B cell (primary cell): ENCODE measurements at regions not wholly inside any gene's neighbourhood (a gene's known extent, or its start where the extent isn't known, plus 50 kb on each side); places are given as distances from the start of the nearest gene placed in this dataset.

Experiments
- EZH2 ChIP-seq: IDR thresholded peaks from 2 replicates; pipeline ENCODE4 v1.6.1; 2012; ENCODE audit warnings: borderline replicate concordance, low read depth, mild to moderate bottlenecking, moderate library complexity, low read length; ENCODE audit not compliant: insufficient read depth, poor library complexity, severe bottlenecking
- TF ChIP-seq, protein P1 (sequence below): fragments of 200-600 bp; IDR thresholded peaks from one replicate; pipeline ENCODE4 v1.8.0; 2022; ENCODE audit warnings: antibody characterized with exemption, mild to moderate bottlenecking

DNA sequence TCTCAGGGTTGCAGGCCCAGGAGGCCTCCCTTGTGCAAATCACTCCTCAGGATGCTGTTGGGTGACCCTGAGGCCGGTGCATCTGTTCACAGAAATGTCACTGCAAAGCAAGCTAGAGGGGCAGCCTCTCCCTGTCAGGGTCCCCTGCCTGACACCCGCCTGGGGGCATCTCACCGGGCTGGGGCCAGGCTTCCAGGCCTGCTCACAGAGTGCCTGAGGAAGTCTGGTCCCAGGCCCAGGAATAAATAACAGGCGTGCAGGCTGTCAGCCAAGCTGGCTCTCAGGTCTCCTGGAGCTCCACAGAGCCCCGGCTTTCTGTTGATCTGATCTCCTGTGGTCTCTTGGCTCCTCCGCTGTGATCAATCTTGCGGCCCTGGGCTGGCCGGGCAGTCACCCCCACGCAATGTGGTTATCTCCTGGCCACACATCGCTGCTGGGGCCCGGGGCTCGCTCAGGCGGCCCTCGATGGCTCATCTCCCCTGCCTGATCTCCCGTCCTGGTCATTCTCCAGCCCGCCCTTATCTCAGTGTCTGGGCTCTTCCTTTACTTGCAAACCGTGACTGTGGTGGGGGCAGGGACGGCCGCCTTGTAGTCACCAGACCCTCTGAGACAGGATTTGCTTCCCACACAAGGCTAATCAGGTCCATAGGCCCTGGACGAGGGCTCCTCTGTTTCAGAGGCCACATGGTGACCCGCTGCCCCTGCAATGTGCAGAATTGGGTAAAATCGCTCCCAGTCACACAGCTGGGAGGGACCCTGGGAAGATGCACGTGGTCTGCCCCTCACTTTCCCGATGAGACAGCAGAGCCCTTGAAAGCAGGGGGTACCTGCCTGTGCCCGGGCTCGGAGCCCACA lies 231.2 kb upstream of the GSE1 start:
- TF ChIP-seq, protein P1, sequence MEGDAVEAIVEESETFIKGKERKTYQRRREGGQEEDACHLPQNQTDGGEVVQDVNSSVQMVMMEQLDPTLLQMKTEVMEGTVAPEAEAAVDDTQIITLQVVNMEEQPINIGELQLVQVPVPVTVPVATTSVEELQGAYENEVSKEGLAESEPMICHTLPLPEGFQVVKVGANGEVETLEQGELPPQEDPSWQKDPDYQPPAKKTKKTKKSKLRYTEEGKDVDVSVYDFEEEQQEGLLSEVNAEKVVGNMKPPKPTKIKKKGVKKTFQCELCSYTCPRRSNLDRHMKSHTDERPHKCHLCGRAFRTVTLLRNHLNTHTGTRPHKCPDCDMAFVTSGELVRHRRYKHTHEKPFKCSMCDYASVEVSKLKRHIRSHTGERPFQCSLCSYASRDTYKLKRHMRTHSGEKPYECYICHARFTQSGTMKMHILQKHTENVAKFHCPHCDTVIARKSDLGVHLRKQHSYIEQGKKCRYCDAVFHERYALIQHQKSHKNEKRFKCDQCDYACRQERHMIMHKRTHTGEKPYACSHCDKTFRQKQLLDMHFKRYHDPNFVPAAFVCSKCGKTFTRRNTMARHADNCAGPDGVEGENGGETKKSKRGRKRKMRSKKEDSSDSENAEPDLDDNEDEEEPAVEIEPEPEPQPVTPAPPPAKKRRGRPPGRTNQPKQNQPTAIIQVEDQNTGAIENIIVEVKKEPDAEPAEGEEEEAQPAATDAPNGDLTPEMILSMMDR, result no peak
- no peak for TF ChIP-seq EZH2
